AG09309 (cell line): ENCODE measurements at regions not wholly inside any gene's neighbourhood (a gene's known extent, or its start where the extent isn't known, plus 50 kb on each side); places are given as distances from the start of the nearest gene placed in this dataset.
"Not testable (repeated sequence)": the region's sequence is repeated elsewhere in the genome, so short reads cannot be mapped to it uniquely, and the experiment has no call there.

Source experiments
- DNase-seq: peaks from one replicate; pipeline ENCODE4 v3.0.0-alpha.2; 2010; ENCODE audit warnings: low read depth
- H3K4me3 ChIP-seq: 2 replicates; pipeline ENCODE4 v1.5.1; 2011; ENCODE audit warnings: mild to moderate bottlenecking, low read depth, low read length, moderate library complexity; ENCODE audit not compliant: control insufficient read depth
- CTCF ChIP-seq: IDR thresholded peaks from 2 replicates; pipeline ENCODE4 v1.5.1; 2011; ENCODE audit warnings: mild to moderate bottlenecking, low read depth, low read length, inconsistent platforms; ENCODE audit not compliant: insufficient read depth, control insufficient read depth; ENCODE audit errors: missing control alignments

GRCh38 chr21:17391811-17392340 lies 121.0 kb upstream of the CXADR start:
- no peak overlapping the region for H3K4me3 ChIP-seq
- DNase-seq, result no peak
- TF ChIP-seq CTCF, result no peak

GRCh38 chr21:17393413-17393812 lies 119.4 kb upstream of the CXADR start:
- TF ChIP-seq CTCF, result no peak
- no peak for DNase-seq
- no peak overlapping the region for H3K4me3 ChIP-seq

GRCh38 chr21:17396948-17397347 lies 115.9 kb upstream of the CXADR start:
- no peak for TF ChIP-seq CTCF
- no peak overlapping the region for H3K4me3 ChIP-seq
- DNase-seq, result no peak

- no peak overlapping the region for H3K4me3 ChIP-seq
Measured at GRCh38 chr21:17397703-17398102, 115.1 kb upstream of the CXADR start.

GRCh38 chr21:17398954-17399353 lies 113.9 kb upstream of the CXADR start:
- not testable (repeated sequence) for DNase-seq, H3K4me3 ChIP-seq

More at GRCh38 chr21:17397703-17398102, 115.1 kb upstream of the CXADR start:
- TF ChIP-seq CTCF, result no peak
- no peak for DNase-seq

GRCh38 chr21:17402937-17403336 lies 109.9 kb upstream of the CXADR start:
- no peak for TF ChIP-seq CTCF
- H3K4me3 ChIP-seq, result no peak overlapping the region
- no peak for DNase-seq

GRCh38 chr21:17406202-17406601 lies 106.6 kb upstream of the CXADR start:
- TF ChIP-seq CTCF, result no peak
- no peak overlapping the region for H3K4me3 ChIP-seq
- DNase-seq, result no peak
